ENCODE measurements at regions not wholly inside any gene's neighbourhood (a gene's known extent, or its start where the extent isn't known, plus 50 kb on each side); places are given as distances from the start of the nearest gene placed in this dataset.

- TF ChIP-seq CTCF (conservative IDR thresholded peaks at IDR 0.05 in 1 of 2, IDR thresholded peaks at IDR 0.05 in 1 of 2; ENCODE audit: low read depth in 1 of 2, low read length in 2 of 2) (no peak), EZH2 (IDR thresholded peaks at IDR 0.05; ENCODE audit: low read length, missing control alignments) (no peak)
Observed at GRCh38 chr4:91916219-91916618, 387.5 kb upstream of the GRID2 start.
